GM23338 (cell line): ENCODE measurements at regions not wholly inside any gene's neighbourhood (a gene's known extent, or its start where the extent isn't known, plus 50 kb on each side); places are given as distances from the start of the nearest gene placed in this dataset.

ENCODE experiments used
- CREB1 ChIP-seq: fragments of 250-450 bp; sonication (Bioruptor Pico); IDR thresholded peaks from 2 replicates; pipeline ENCODE4 v1.5.0; 2020; ENCODE audit warnings: low read depth, mild to moderate bottlenecking, moderate library complexity
- EZH2 ChIP-seq: fragments of 200-600 bp; sonication (generic); IDR thresholded peaks from one replicate; pipeline ENCODE4 v1.8.0; 2017; ENCODE audit warnings: antibody characterized with exemption, mild to moderate bottlenecking, low read depth; ENCODE audit not compliant: unreplicated experiment
- EZH2phosphoT487 ChIP-seq: fragments of 200-600 bp; sonication (generic); IDR thresholded peaks from one replicate; pipeline ENCODE4 v1.8.1; 2018; ENCODE audit warnings: antibody characterized with exemption; ENCODE audit not compliant: unreplicated experiment
- POLR2AphosphoS5 ChIP-seq: IDR thresholded peaks from 2 replicates; pipeline ENCODE4 v1.6.1; 2016; ENCODE audit warnings: antibody characterized with exemption, low read depth
- ZNF114 ChIP-seq: fragments of 250-450 bp; sonication (Bioruptor Pico); IDR thresholded peaks from 2 replicates; pipeline ENCODE4 v1.5.0; 2020; ENCODE audit warnings: mild to moderate bottlenecking, moderate library complexity
- ZNF462 ChIP-seq: fragments of 250-450 bp; sonication (Bioruptor Pico); IDR thresholded peaks from 2 replicates; pipeline ENCODE4 v1.5.0; 2020; ENCODE audit warnings: mild to moderate bottlenecking, moderate library complexity
- TF ChIP-seq, protein P1 (sequence below): IDR thresholded peaks from one replicate; pipeline ENCODE4 v1.6.1; 2018; ENCODE audit warnings: antibody characterized with exemption; ENCODE audit not compliant: unreplicated experiment
- TF ChIP-seq, protein P2 (sequence below), 2 experiments: fragments of 200-600 bp in 1 of 2; sonication (generic) in 1 of 2; conservative IDR thresholded peaks; 2 replicates each; pipeline versions ENCODE4 v1.5.1 to v1.6.1; 2016 to 2017; ENCODE audit warnings: antibody characterized with exemption in 2 of 2, low read depth in 2 of 2, mild to moderate bottlenecking in 2 of 2, moderate library complexity in 1 of 2

GRCh38 chr7:57367171-57367570, 82.8 kb upstream of the ZNF716 start:
- TF ChIP-seq, protein P1, sequence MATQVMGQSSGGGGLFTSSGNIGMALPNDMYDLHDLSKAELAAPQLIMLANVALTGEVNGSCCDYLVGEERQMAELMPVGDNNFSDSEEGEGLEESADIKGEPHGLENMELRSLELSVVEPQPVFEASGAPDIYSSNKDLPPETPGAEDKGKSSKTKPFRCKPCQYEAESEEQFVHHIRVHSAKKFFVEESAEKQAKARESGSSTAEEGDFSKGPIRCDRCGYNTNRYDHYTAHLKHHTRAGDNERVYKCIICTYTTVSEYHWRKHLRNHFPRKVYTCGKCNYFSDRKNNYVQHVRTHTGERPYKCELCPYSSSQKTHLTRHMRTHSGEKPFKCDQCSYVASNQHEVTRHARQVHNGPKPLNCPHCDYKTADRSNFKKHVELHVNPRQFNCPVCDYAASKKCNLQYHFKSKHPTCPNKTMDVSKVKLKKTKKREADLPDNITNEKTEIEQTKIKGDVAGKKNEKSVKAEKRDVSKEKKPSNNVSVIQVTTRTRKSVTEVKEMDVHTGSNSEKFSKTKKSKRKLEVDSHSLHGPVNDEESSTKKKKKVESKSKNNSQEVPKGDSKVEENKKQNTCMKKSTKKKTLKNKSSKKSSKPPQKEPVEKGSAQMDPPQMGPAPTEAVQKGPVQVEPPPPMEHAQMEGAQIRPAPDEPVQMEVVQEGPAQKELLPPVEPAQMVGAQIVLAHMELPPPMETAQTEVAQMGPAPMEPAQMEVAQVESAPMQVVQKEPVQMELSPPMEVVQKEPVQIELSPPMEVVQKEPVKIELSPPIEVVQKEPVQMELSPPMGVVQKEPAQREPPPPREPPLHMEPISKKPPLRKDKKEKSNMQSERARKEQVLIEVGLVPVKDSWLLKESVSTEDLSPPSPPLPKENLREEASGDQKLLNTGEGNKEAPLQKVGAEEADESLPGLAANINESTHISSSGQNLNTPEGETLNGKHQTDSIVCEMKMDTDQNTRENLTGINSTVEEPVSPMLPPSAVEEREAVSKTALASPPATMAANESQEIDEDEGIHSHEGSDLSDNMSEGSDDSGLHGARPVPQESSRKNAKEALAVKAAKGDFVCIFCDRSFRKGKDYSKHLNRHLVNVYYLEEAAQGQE = no peak
- TF ChIP-seq, protein P2, sequence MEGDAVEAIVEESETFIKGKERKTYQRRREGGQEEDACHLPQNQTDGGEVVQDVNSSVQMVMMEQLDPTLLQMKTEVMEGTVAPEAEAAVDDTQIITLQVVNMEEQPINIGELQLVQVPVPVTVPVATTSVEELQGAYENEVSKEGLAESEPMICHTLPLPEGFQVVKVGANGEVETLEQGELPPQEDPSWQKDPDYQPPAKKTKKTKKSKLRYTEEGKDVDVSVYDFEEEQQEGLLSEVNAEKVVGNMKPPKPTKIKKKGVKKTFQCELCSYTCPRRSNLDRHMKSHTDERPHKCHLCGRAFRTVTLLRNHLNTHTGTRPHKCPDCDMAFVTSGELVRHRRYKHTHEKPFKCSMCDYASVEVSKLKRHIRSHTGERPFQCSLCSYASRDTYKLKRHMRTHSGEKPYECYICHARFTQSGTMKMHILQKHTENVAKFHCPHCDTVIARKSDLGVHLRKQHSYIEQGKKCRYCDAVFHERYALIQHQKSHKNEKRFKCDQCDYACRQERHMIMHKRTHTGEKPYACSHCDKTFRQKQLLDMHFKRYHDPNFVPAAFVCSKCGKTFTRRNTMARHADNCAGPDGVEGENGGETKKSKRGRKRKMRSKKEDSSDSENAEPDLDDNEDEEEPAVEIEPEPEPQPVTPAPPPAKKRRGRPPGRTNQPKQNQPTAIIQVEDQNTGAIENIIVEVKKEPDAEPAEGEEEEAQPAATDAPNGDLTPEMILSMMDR (conservative IDR thresholded peaks at IDR 0.05; ENCODE audit: low read depth in 2 of 2) = no peak
- TF ChIP-seq EZH2 (no peak), EZH2phosphoT487 (no peak), ZNF462 (CRISPR knock-in tag) (no peak), CREB1 (CRISPR knock-in tag) (no peak), POLR2AphosphoS5 (no peak), ZNF114 (CRISPR knock-in tag) (no peak)
